ENCODE measurements at regions not wholly inside any gene's neighbourhood (a gene's known extent, or its start where the extent isn't known, plus 50 kb on each side); places are given as distances from the start of the nearest gene placed in this dataset.

- DNase-seq: no peak
- TF ChIP-seq, protein P1, sequence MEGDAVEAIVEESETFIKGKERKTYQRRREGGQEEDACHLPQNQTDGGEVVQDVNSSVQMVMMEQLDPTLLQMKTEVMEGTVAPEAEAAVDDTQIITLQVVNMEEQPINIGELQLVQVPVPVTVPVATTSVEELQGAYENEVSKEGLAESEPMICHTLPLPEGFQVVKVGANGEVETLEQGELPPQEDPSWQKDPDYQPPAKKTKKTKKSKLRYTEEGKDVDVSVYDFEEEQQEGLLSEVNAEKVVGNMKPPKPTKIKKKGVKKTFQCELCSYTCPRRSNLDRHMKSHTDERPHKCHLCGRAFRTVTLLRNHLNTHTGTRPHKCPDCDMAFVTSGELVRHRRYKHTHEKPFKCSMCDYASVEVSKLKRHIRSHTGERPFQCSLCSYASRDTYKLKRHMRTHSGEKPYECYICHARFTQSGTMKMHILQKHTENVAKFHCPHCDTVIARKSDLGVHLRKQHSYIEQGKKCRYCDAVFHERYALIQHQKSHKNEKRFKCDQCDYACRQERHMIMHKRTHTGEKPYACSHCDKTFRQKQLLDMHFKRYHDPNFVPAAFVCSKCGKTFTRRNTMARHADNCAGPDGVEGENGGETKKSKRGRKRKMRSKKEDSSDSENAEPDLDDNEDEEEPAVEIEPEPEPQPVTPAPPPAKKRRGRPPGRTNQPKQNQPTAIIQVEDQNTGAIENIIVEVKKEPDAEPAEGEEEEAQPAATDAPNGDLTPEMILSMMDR (IDR thresholded peaks at IDR 0.05; ENCODE audit: insufficient read depth in 1 of 2, low read depth in 1 of 2, low read length in 1 of 2, severe bottlenecking in 1 of 2, unreplicated experiment in 1 of 2): no peak
- no peaks in the 10 kb centered on the region for H3K9me3 Mint-ChIP-seq (ENCODE audit: unreplicated experiment)
- H3K4me3 ChIP-seq (ENCODE audit: low read depth, low read length): no peak overlapping the region
- ChIA-PET POLR2A (no interaction called here), CTCF (interaction anchor here (0.6 kb wide), 1 partner anchor 97 kb away, joined by 5 read pairs; no protein-coding TSS in a partner anchor)
- H3K36me3 Mint-ChIP-seq (ENCODE audit: insufficient read depth, unreplicated experiment): no peaks in the 10 kb centered on the region
- no peaks in the 10 kb centered on the region for H3K9me3 ChIP-seq
- no peak overlapping the region for H3K27ac Mint-ChIP-seq (ENCODE audit: unreplicated experiment)
- H3K27me3 Mint-ChIP-seq (ENCODE audit: insufficient read depth, unreplicated experiment): peaks cover 8% of the 10 kb centered on the region
- no peaks in the 10 kb centered on the region for H3K36me3 ChIP-seq (ENCODE audit: control insufficient read depth, insufficient read depth, low read length)
- no peaks in the 10 kb centered on the region for H3K27me3 ChIP-seq (replicated peaks; ENCODE audit: control insufficient read depth, insufficient read depth, low read length)
- H3K4me1 Mint-ChIP-seq (ENCODE audit: low read depth, unreplicated experiment): no peaks in the 10 kb centered on the region
- H3K4me1 ChIP-seq: no peaks in the 10 kb centered on the region
- BruUV-seq (replicated peaks): no TSS peak
- no peak overlapping the region for H3K4me3 Mint-ChIP-seq (ENCODE audit: unreplicated experiment)
- intact Hi-C loops (cut with micrococcal nuclease; ENCODE audit: unreplicated experiment): no loop called here
These were observed 351.6 kb upstream of the NR5A2 start for GRCh38 chr1:199675937-199676336.

DNA sequence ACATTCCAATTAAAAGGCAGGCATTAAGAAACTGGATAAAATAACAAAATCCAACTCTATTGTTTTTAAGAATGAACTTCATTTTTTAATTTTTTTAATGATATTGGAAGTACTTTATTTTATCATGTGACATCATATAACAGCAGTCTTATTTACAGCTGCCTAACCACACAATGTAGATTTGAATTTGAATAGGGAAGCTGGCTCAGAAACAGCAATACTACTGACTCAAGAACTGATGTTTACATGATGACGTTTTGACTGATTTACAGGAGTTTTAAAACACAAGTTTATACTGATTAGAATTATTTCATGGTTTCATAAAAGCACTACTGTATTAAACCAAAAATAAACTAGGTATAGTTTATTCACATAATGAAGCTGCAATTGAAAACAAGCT, 348.7 kb upstream of the NR5A2 start:
- POLR2A ChIA-PET: no interaction called here
- DNase-seq: no peak
- no peaks in the 10 kb centered on the region for H3K36me3 ChIP-seq (ENCODE audit: control insufficient read depth, insufficient read depth, low read length)
- Mint-ChIP-seq H3K27me3 (ENCODE audit: insufficient read depth, unreplicated experiment) (peaks cover 4% of the 10 kb centered on the region), H3K27ac (ENCODE audit: unreplicated experiment) (no peak overlapping the region), H3K36me3 (ENCODE audit: insufficient read depth, unreplicated experiment) (no peaks in the 10 kb centered on the region), H3K4me3 (ENCODE audit: unreplicated experiment) (no peak overlapping the region), H3K9me3 (ENCODE audit: unreplicated experiment) (no peaks in the 10 kb centered on the region), H3K4me1 (ENCODE audit: low read depth, unreplicated experiment) (no peaks in the 10 kb centered on the region)
- CTCF ChIA-PET: no interaction called here
- no TSS peak for BruUV-seq (replicated peaks)
- TF ChIP-seq, protein P1 (IDR thresholded peaks at IDR 0.05; ENCODE audit: insufficient read depth in 1 of 2, low read depth in 1 of 2, low read length in 1 of 2, severe bottlenecking in 1 of 2, unreplicated experiment in 1 of 2): no peak
- H3K4me1 ChIP-seq: no peaks in the 10 kb centered on the region
- intact Hi-C loops (cut with micrococcal nuclease; ENCODE audit: unreplicated experiment): no loop called here
- no peaks in the 10 kb centered on the region for H3K9me3 ChIP-seq
- no peaks in the 10 kb centered on the region for H3K27me3 ChIP-seq (replicated peaks; ENCODE audit: control insufficient read depth, insufficient read depth, low read length)
- H3K4me3 ChIP-seq (ENCODE audit: low read depth, low read length): no peak overlapping the region

DNA sequence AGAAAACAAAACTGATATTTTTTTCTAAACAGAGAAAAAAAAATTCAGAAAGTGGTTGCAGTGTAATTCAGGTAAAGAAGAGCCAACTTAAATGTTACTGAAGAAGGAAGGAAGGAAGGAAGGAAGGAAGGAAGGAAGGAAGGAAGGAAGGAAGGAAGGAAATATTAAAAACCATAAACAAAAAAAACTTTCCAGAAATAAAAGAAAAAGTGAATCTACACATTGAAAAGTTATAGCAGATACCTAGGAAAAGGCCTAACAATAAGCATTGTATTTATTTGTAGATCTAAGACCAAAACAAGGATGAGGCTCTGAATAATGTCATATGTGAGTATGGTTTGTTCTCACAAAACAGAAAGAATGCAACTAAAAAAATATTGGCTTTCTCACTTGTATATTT, 345.4 kb upstream of the NR5A2 start:
- Histone ChIP-seq H3K4me3 (ENCODE audit: low read depth, low read length) (no peak overlapping the region), H3K9me3 (no peaks in the 10 kb centered on the region), H3K36me3 (ENCODE audit: control insufficient read depth, insufficient read depth, low read length) (no peaks in the 10 kb centered on the region), H3K27me3 (replicated peaks; ENCODE audit: control insufficient read depth, insufficient read depth, low read length) (no peaks in the 10 kb centered on the region), H3K4me1 (peaks cover 15% of the 10 kb centered on the region)
- TF ChIP-seq, protein P1 (IDR thresholded peaks at IDR 0.05; ENCODE audit: insufficient read depth in 1 of 2, low read depth in 1 of 2, low read length in 1 of 2, severe bottlenecking in 1 of 2, unreplicated experiment in 1 of 2): no peak
- no peak for DNase-seq
- H3K9me3 Mint-ChIP-seq (ENCODE audit: unreplicated experiment): no peaks in the 10 kb centered on the region
- BruUV-seq (replicated peaks): no TSS peak
- H3K27ac Mint-ChIP-seq (ENCODE audit: unreplicated experiment): no peak overlapping the region
- ChIA-PET CTCF (no interaction called here), POLR2A (no interaction called here)
- intact Hi-C loops (cut with micrococcal nuclease; ENCODE audit: unreplicated experiment): loop anchor here (5.0 to 10.0 kb wide), 4 partner anchors 135 to 453 kb away; no protein-coding TSS in a partner anchor
- no peaks in the 10 kb centered on the region for H3K36me3 Mint-ChIP-seq (ENCODE audit: insufficient read depth, unreplicated experiment)
- H3K27me3 Mint-ChIP-seq (ENCODE audit: insufficient read depth, unreplicated experiment): no peaks in the 10 kb centered on the region
- peaks cover 7% of the 10 kb centered on the region for H3K4me1 Mint-ChIP-seq (ENCODE audit: low read depth, unreplicated experiment)
- H3K4me3 Mint-ChIP-seq (ENCODE audit: unreplicated experiment): no peak overlapping the region

All from Caco-2 (cell line).